ENCODE measurements at regions not wholly inside any gene's neighbourhood (a gene's known extent, or its start where the extent isn't known, plus 50 kb on each side); places are given as distances from the start of the nearest gene placed in this dataset.

GRCh38 chr1:38587766-38588165 is 271.8 kb downstream of the RRAGC start:
- no peak for TF ChIP-seq ZNF121 (CRISPR knock-in tag; IDR thresholded peaks at IDR 0.05)
- TF ChIP-seq CTCF (IDR thresholded peaks at IDR 0.05) = no peak
- no peak for TF ChIP-seq ATF1 (CRISPR knock-in tag; IDR thresholded peaks at IDR 0.05)
- TF ChIP-seq PREB (CRISPR knock-in tag; IDR thresholded peaks at IDR 0.05; ENCODE audit: borderline replicate concordance) = no peak
- no peak for TF ChIP-seq MAX (CRISPR knock-in tag; IDR thresholded peaks at IDR 0.05)

All from WTC11 (cell line).